Aorta (tissue), 5 donors: ENCODE measurements at regions not wholly inside any gene's neighbourhood (a gene's known extent, or its start where the extent isn't known, plus 50 kb on each side); places are given as distances from the start of the nearest gene placed in this dataset.

ENCODE experiments used
- ATAC-seq: fragments of 200-7000 bp; cut with Tn5 transposase; one replicate; pipeline ENCODE4 v1.9.1; 2022; ENCODE audit warnings: moderate library complexity; ENCODE audit not compliant: low FRiP score
- DNase-seq, 2 donors: peaks; one replicate each; pipeline ENCODE4 v3.0.0-alpha.2; 2020
- H3K27ac ChIP-seq, 2 donors: one replicate each; pipeline ENCODE4 v1.5.1; 2013; ENCODE audit warnings: low read length in 2 of 2, mild to moderate bottlenecking in 2 of 2, moderate library complexity in 2 of 2, control low read depth in 1 of 2, inconsistent platforms in 1 of 2, low read depth in 1 of 2
- H3K27me3 ChIP-seq, 2 donors: one replicate each; pipeline ENCODE4 v1.6.1; 2013; ENCODE audit warnings: control low read depth in 1 of 2, low read length in 1 of 2, mild to moderate bottlenecking in 1 of 2, moderate library complexity in 1 of 2; ENCODE audit not compliant: insufficient read depth in 2 of 2, control insufficient read depth in 1 of 2
- H3K36me3 ChIP-seq, 2 donors: one replicate each; pipeline ENCODE4 v1.6.1; 2013; ENCODE audit warnings: control low read depth in 1 of 2, low read length in 1 of 2, mild to moderate bottlenecking in 1 of 2; ENCODE audit not compliant: insufficient read depth in 2 of 2, control insufficient read depth in 1 of 2
- H3K4me1 ChIP-seq, 2 donors: one replicate each; pipeline ENCODE4 v1.6.1; 2013; ENCODE audit warnings: low read length in 2 of 2, control low read depth in 1 of 2, mild to moderate bottlenecking in 1 of 2, moderate library complexity in 1 of 2; ENCODE audit not compliant: insufficient read depth in 2 of 2, control insufficient read depth in 1 of 2
- H3K4me3 ChIP-seq, 2 donors: one replicate each; pipeline ENCODE4 v1.5.1; 2013; ENCODE audit warnings: low read length in 2 of 2, control low read depth in 1 of 2, mild to moderate bottlenecking in 1 of 2
- H3K9me3 ChIP-seq: one replicate; pipeline ENCODE4 v1.6.1; 2013; ENCODE audit warnings: mild to moderate bottlenecking, low read length; ENCODE audit not compliant: control insufficient read depth
- WGBS, 2 donors: extraction: QIAGEN DNeasy Blood & Tissue Kit; methylation state at CpG; one replicate each; pipeline ENCODE4 v1.1.7; 2013; 5-methylcytosine and 5-hydroxymethylcytosine counted together
- intact Hi-C, 2 donors: fragments of 100-400 bp; cut with DNase I; formaldehyde crosslinking; loops; one replicate each; pipeline versions ENCODE4 v1.14.2 to v1.15.0; 2022
- donor health status: healthy with polysubstance abuse.
- donor health status: Bipolar disorder and iron deficiency.
- donor health status: DM: no; HTN: no; CAD: no.
- donor health status: DM: no; HTN: no; CAD: no.
- donor health status: DM: yes; HTN: yes; CAD: no.

DNA sequence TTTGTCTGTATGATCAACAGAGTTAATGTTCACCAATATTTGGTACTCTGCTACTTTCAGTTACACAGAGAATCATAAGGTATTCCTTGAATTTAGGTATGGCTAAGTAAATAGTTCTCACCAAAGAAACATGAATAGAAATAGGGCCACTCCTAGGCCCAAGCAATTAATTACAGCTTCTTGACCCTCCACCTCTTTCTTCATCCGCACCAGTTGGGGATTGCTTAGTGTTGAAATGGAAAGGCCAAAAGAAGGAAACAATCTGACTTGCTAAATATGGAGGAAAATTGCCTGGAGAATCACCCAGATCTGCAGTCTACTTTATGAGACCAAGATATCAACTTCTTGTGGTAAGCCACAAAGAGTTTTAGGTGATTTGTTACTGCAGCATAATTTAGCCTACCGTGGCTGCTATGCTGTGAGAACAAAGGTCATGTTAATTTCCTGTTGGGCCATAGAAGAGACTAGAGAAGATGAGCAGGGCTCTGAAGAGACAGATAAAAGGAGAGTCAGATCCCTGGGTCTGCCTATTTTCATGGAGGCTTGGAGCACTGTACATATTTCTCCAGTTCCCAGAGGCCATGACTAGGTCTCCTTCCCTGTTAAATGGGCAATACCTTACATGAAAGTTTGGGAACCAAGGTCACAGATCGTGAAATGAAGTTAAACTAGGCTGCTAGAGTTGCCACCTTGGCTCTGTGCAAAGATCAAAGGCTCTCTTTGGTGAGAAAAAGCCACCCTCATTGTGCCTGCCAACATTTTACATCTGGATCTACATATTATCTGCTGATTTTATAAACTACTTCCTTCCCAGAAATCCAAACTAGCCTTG, 93.3 kb upstream of the GDF10 start:
- no peaks in the 10 kb centered on the region for H3K36me3 ChIP-seq
- intact Hi-C loops = no loop called here
- H3K27me3 ChIP-seq = no peaks in the 10 kb centered on the region
- no peaks in the 10 kb centered on the region for H3K9me3 ChIP-seq
- peaks cover 0 to 3% of the 10 kb centered on the region in 2 donors for H3K4me1 ChIP-seq
- ATAC-seq = no peak
- no peak overlapping the region for H3K27ac ChIP-seq
- DNase-seq = no peak
- H3K4me3 ChIP-seq = no peak overlapping the region
- WGBS, 2 donors = 92 to 93% methylated on average over 3 of the region's 3 CpGs

DNA sequence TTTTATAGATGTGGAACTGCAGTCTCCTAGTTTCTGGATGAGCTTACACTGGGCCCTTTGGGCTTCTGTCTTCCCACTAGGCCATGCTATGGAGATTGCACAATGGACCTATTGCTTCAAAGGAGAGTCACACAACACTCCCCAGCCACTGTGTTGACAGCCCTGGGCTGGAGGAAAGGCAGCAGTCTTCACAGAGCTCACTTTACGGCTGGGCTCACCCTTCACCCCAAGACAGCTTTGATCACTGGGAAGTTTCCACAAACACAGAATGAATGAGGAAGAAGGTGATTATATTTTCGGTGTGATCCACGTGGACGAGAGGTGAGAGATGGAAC, 92.7 kb upstream of the GDF10 start:
- DNase-seq = no peak
- Histone ChIP-seq H3K4me1 (peaks cover 0 to 3% of the 10 kb centered on the region in 2 donors), H3K4me3 (no peak overlapping the region), H3K27ac (no peak overlapping the region), H3K9me3 (no peaks in the 10 kb centered on the region), H3K36me3 (no peaks in the 10 kb centered on the region), H3K27me3 (no peaks in the 10 kb centered on the region)
- 93 to 97% methylated on average over 4 of the region's 4 CpGs for WGBS, 2 donors
- no peak for ATAC-seq
- intact Hi-C loops = no loop called here

- ATAC-seq = no peak
- no peak for DNase-seq
- no peak overlapping the region for H3K4me3 ChIP-seq
- intact Hi-C loops = no loop called here
- H3K4me1 ChIP-seq = peaks cover 0 to 3% of the 10 kb centered on the region in 2 donors
- 79 to 92% methylated on average over 5 of the region's 5 CpGs for WGBS, 2 donors
- H3K27ac ChIP-seq = no peak overlapping the region
- H3K27me3 ChIP-seq = no peaks in the 10 kb centered on the region
- no peaks in the 10 kb centered on the region for H3K36me3 ChIP-seq
- H3K9me3 ChIP-seq = no peaks in the 10 kb centered on the region
These were observed 92.0 kb upstream of the GDF10 start for GRCh38 chr10:47207894-47208469.

DNA sequence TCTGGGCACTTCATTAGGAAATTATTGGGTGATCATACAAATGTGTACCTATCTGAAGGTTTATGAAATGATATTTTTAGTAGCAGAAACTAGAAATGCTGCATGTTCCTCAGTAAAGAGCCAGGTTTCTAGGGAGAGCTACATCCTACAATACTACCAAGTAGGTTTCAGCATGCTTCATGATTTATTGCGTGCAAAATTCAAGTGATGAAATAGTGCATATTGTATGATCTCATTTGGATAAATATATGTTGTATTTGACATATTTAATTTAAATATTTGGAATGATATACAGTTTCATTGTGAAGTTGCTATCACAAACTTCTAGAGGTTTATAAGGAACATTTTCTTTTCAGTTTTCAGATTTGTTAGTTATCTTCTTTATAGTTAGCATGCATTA, 90.5 kb upstream of the GDF10 start:
- intact Hi-C loops = no loop called here
- Histone ChIP-seq H3K36me3 (no peaks in the 10 kb centered on the region), H3K27me3 (no peaks in the 10 kb centered on the region), H3K4me3 (no peak overlapping the region), H3K9me3 (no peaks in the 10 kb centered on the region), H3K27ac (no peak overlapping the region), H3K4me1 (peaks cover 0 to 3% of the 10 kb centered on the region in 2 donors)
- ATAC-seq (no peak), DNase-seq (no peak)
- 89 to 92% methylated on average over 1 of the region's 1 CpG for WGBS, 2 donors

DNA sequence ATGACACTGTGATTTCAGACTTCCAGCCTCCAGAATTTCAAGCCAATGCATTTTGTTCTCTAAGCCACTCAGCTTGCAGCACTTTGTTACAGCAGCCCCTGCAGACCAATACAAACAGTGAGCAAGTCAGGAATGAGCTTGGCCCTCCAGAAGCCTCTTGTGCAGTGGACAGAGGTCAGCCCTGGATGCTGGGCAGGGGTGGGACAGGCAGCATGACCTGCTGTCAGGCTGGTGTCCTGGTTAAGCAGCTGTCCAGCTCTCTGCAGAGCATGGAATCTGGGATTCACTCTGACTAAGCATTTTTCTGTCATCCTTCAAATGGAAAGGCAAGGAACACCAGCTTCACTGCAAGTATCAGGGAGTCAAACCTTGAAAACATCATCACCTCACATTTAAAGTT, 85.5 kb upstream of the GDF10 start:
- Histone ChIP-seq H3K4me3 (no peak overlapping the region), H3K9me3 (no peaks in the 10 kb centered on the region), H3K36me3 (no peaks in the 10 kb centered on the region), H3K27me3 (no peaks in the 10 kb centered on the region), H3K27ac (no peak overlapping the region), H3K4me1 (peaks cover 0 to 3% of the 10 kb centered on the region in 2 donors)
- ATAC-seq (no peak), DNase-seq (no peak)
- intact Hi-C loops = no loop called here

GRCh38 chr10:47217113-47217512, 82.9 kb upstream of the GDF10 start:
- WGBS, 2 donors = 81 to 82% methylated on average over 3 of the region's 3 CpGs
- H3K36me3 ChIP-seq = no peaks in the 10 kb centered on the region
- intact Hi-C loops = no loop called here
- H3K27me3 ChIP-seq = no peaks in the 10 kb centered on the region
- H3K27ac ChIP-seq = no peak overlapping the region
- H3K4me1 ChIP-seq = no peaks in the 10 kb centered on the region
- ATAC-seq = no peak
- no peak for DNase-seq
- no peaks in the 10 kb centered on the region for H3K9me3 ChIP-seq
- no peak overlapping the region for H3K4me3 ChIP-seq

- ATAC-seq (no peak), DNase-seq (no peak)
- no peaks in the 10 kb centered on the region for H3K27me3 ChIP-seq
- intact Hi-C loops = no loop called here
- no peaks in the 10 kb centered on the region for H3K36me3 ChIP-seq
- H3K9me3 ChIP-seq = no peaks in the 10 kb centered on the region
- H3K4me3 ChIP-seq = no peak overlapping the region
- H3K27ac ChIP-seq = no peak overlapping the region
- 80 to 83% methylated on average over 5 of the region's 5 CpGs for WGBS, 2 donors
- H3K4me1 ChIP-seq = no peaks in the 10 kb centered on the region
These were observed 81.2 kb upstream of the GDF10 start for GRCh38 chr10:47218803-47219202.

- intact Hi-C loops = no loop called here
- H3K36me3 ChIP-seq = no peaks in the 10 kb centered on the region
- ATAC-seq (no peak), DNase-seq (no peak)
- H3K27ac ChIP-seq = no peak overlapping the region
- no peaks in the 10 kb centered on the region for H3K27me3 ChIP-seq
- no peaks in the 10 kb centered on the region for H3K9me3 ChIP-seq
- H3K4me1 ChIP-seq = no peaks in the 10 kb centered on the region
- 56 to 65% methylated on average over 4 of the region's 4 CpGs for WGBS, 2 donors
- no peak overlapping the region for H3K4me3 ChIP-seq
These were observed 77.5 kb upstream of the GDF10 start for GRCh38 chr10:47222461-47222860.

DNA sequence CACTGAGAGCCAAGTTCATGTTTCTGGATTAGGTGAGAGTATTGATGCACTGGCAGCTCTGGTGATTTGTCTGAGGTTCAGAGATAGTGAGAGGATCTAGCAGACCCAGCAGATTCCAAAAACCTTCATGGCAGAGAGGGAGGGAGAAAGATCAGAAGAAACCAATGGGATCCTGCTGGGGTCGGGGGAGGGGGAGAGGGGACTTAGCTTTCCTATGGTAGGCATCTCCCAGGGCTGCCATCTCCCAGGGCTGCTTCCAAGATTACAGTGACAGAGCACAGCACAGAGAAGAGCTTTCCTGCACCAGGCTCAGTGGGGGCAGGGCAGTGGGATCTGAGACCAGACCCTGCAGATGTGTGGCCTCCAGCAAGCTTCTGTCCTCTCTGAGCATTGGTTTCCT, 76.8 kb upstream of the GDF10 start:
- intact Hi-C loops = no loop called here
- H3K36me3 ChIP-seq = no peaks in the 10 kb centered on the region
- H3K27ac ChIP-seq = no peak overlapping the region
- no peak for ATAC-seq
- no peaks in the 10 kb centered on the region for H3K27me3 ChIP-seq
- WGBS, 2 donors = 97 to 100% methylated on average over 1 of the region's 1 CpG
- H3K9me3 ChIP-seq = no peaks in the 10 kb centered on the region
- no peak overlapping the region for H3K4me3 ChIP-seq
- DNase-seq = no peak
- no peaks in the 10 kb centered on the region for H3K4me1 ChIP-seq
